Transverse colon (tissue), 4 donors: ENCODE measurements at regions not wholly inside any gene's neighbourhood (a gene's known extent, or its start where the extent isn't known, plus 50 kb on each side); places are given as distances from the start of the nearest gene placed in this dataset.

Experiments
- CTCF ChIP-seq, 5 experiments: fragments of 200-600 bp in 3 of 5; fragments of 450-650 bp in 2 of 5; sonication (generic) in 3 of 5; IDR thresholded peaks; 1 replicate in 2 of 5; 2 replicates in 3 of 5; pipeline ENCODE4 v1.5.1; 2016 to 2017; ENCODE audit warnings: antibody characterized with exemption in 5 of 5, inconsistent platforms in 3 of 5, mild to moderate bottlenecking in 2 of 5, moderate library complexity in 1 of 5
- EP300 ChIP-seq: sonication (generic); formaldehyde crosslinking; IDR thresholded peaks from one replicate; pipeline ENCODE4 v1.6.1; 2017; ENCODE audit warnings: antibody characterized with exemption, low read depth
- POLR2A ChIP-seq: fragments of 450-650 bp; IDR thresholded peaks from one replicate; pipeline ENCODE4 v1.6.1; 2016; ENCODE audit warnings: antibody characterized with exemption, mild to moderate bottlenecking, moderate library complexity
- POLR2AphosphoS5 ChIP-seq, 3 donors: sonication (generic); formaldehyde crosslinking; IDR thresholded peaks; one replicate each; pipeline ENCODE4 v1.6.1; 2016; ENCODE audit warnings: antibody characterized with exemption in 3 of 3

GRCh38 chrX:121256647-121257046 lies 209.2 kb downstream of the GLUD2 start:
- TF ChIP-seq EP300 (no peak), POLR2A (no peak), CTCF (IDR thresholded peaks at IDR 0.05) (no peak), POLR2AphosphoS5 (IDR thresholded peaks at IDR 0.05) (no peak)
